ENCODE measurements at regions not wholly inside any gene's neighbourhood (a gene's known extent, or its start where the extent isn't known, plus 50 kb on each side); places are given as distances from the start of the nearest gene placed in this dataset.

DNA sequence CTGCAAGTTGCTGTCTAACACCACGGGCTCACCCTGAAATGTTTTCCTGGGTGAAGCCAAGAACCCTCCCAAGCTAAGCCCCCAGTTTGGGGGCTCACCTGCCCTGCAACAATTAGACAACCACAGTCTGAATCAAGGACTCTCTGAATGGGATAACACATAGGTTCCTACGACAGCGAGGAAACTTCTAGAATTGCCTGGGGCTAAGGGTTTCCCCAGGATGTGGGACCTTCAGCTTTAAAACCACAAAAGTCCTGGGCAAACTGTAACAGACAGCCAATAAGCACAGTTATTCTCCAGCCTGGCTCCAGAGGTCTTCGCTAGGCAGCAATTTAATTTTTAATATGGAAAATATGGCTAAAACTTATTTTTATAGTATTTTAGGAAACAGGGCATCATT, 162.6 kb downstream of the PRKX start:
- H3K4me3 ChIP-seq (ENCODE audit: control insufficient read depth, low read depth, low read length), result no peak overlapping the region
- DNase-seq (ENCODE audit: low read depth), result no peak
- TF ChIP-seq, protein P1, sequence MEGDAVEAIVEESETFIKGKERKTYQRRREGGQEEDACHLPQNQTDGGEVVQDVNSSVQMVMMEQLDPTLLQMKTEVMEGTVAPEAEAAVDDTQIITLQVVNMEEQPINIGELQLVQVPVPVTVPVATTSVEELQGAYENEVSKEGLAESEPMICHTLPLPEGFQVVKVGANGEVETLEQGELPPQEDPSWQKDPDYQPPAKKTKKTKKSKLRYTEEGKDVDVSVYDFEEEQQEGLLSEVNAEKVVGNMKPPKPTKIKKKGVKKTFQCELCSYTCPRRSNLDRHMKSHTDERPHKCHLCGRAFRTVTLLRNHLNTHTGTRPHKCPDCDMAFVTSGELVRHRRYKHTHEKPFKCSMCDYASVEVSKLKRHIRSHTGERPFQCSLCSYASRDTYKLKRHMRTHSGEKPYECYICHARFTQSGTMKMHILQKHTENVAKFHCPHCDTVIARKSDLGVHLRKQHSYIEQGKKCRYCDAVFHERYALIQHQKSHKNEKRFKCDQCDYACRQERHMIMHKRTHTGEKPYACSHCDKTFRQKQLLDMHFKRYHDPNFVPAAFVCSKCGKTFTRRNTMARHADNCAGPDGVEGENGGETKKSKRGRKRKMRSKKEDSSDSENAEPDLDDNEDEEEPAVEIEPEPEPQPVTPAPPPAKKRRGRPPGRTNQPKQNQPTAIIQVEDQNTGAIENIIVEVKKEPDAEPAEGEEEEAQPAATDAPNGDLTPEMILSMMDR (conservative IDR thresholded peaks at IDR 0.05; ENCODE audit: control insufficient read depth, insufficient read depth, low read depth, low read length), result no peak

GRCh38 chrX:3550160-3550751, 163.2 kb downstream of the PRKX start:
- DNase-seq (ENCODE audit: low read depth), result peak; percentile 45
- no peak overlapping the region for H3K4me3 ChIP-seq (ENCODE audit: control insufficient read depth, low read depth, low read length)
- TF ChIP-seq, protein P1 (conservative IDR thresholded peaks at IDR 0.05; ENCODE audit: control insufficient read depth, insufficient read depth, low read depth, low read length), result no peak

DNA sequence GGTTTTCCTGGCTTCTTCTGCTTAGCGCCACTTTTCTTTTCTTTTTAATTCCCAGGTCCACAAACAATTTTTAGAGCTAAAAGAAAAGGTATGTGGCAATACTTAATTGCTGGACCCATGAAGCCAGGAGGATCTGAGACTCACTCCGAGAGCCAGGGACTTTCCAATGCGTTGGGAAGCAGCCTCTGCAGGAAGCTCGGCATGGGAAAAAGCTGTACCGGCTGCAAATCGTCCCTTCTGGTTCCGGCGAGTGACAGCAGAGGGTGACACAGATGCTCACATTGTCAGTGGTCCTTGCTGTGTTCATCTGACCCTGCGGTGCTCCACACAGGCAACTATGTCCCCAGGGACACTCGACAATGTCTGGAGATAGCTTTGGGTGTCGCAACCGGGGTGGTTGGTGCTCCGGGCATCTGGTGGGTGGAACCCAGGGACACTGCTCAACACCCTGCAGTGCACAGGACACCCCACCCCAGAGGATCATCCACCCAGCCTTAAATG, 164.0 kb downstream of the PRKX start:
- TF ChIP-seq, protein P1 (conservative IDR thresholded peaks at IDR 0.05; ENCODE audit: control insufficient read depth, insufficient read depth, low read depth, low read length), result no peak
- peak; percentile 60 for DNase-seq (ENCODE audit: low read depth)
- H3K4me3 ChIP-seq (ENCODE audit: control insufficient read depth, low read depth, low read length), result peak overlapping the region; percentile 28

DNA sequence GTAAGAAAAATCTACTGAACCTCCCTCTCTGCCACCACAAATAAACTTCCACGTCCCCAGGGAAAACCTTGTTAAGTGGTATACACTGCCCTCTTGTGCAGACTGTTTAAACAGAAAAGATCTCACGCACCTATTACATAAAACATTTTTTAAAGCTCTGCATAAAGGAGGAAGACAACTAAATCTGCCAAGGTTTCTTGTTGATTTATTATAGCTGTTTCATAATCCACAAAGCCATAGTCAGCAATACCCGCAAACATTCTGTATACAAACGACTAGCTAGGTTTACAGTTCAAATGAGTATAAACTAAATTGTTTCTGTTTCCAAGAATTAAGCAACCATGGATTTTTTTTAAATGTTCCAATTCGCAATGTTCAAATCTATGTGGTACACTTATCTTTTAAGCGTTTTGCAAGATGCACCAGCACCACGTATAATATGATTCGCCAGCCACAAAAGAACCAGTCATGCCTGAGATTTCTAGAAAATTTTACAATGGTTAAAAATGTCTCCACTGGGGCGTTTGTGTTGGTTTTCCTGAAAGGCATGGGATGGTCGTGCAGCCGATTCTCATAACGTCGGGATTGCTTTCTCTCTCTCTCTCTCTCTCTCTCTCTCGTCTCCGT, 164.6 kb downstream of the PRKX start:
- peak; percentile 87 for DNase-seq (ENCODE audit: low read depth)
- TF ChIP-seq, protein P1 (conservative IDR thresholded peaks at IDR 0.05; ENCODE audit: control insufficient read depth, insufficient read depth, low read depth, low read length), result peak; percentile 54
- peak overlapping the region; percentile 28 for H3K4me3 ChIP-seq (ENCODE audit: control insufficient read depth, low read depth, low read length)

GRCh38 chrX:3545901-3546300, 167.5 kb downstream of the PRKX start:
- no peak for DNase-seq (ENCODE audit: low read depth)
- TF ChIP-seq, protein P1 (conservative IDR thresholded peaks at IDR 0.05; ENCODE audit: control insufficient read depth, insufficient read depth, low read depth, low read length), result no peak
- no peak overlapping the region for H3K4me3 ChIP-seq (ENCODE audit: control insufficient read depth, low read depth, low read length)

- no peak for DNase-seq (ENCODE audit: low read depth)
- no peak overlapping the region for H3K4me3 ChIP-seq (ENCODE audit: control insufficient read depth, low read depth, low read length)
- TF ChIP-seq, protein P1 (conservative IDR thresholded peaks at IDR 0.05; ENCODE audit: control insufficient read depth, insufficient read depth, low read depth, low read length), result no peak
Measured at GRCh38 chrX:3541336-3541735, 172.1 kb downstream of the PRKX start.
